Heart right ventricle (tissue), 16 donors: ENCODE measurements at regions not wholly inside any gene's neighbourhood (a gene's known extent, or its start where the extent isn't known, plus 50 kb on each side); places are given as distances from the start of the nearest gene placed in this dataset.

Experiments used
- ATAC-seq, 8 donors: fragments of 200-7000 bp; cut with Tn5 transposase; one replicate each; pipeline ENCODE4 v1.9.1; 2020; ENCODE audit warnings: mild to moderate bottlenecking in 8 of 8, moderate library complexity in 8 of 8, moderate number of reproducible peaks in 1 of 8
- DNase-seq, 2 donors: peaks; one replicate each; pipeline ENCODE4 v3.0.0-alpha.2; 2020
- H3K27ac ChIP-seq, 10 donors: fragments of 200-600 bp; sonication (generic) in 2 of 10; one replicate each; pipeline versions ENCODE4 v1.5.0 to v1.8.0; 2020 to 2022; ENCODE audit warnings: mild to moderate bottlenecking in 3 of 10
- H3K27me3 ChIP-seq, 7 donors: fragments of 200-600 bp; one replicate each; pipeline ENCODE4 v1.8.0; 2021 to 2022; ENCODE audit warnings: mild to moderate bottlenecking in 2 of 7
- H3K36me3 ChIP-seq, 9 donors: fragments of 200-600 bp; sonication (generic) in 1 of 9; one replicate each; pipeline versions ENCODE4 v1.5.0 to v1.8.0; 2020 to 2022; ENCODE audit warnings: mild to moderate bottlenecking in 2 of 9
- H3K4me1 ChIP-seq, 9 donors: fragments of 200-600 bp; sonication (generic) in 1 of 9; one replicate each; pipeline versions ENCODE4 v1.5.0 to v1.8.0; 2020 to 2022; ENCODE audit warnings: mild to moderate bottlenecking in 4 of 9
- H3K4me3 ChIP-seq, 10 donors: fragments of 200-600 bp; sonication (generic) in 2 of 10; one replicate each; pipeline versions ENCODE4 v1.5.0 to v1.8.0; 2020 to 2022; ENCODE audit warnings: mild to moderate bottlenecking in 7 of 10, moderate library complexity in 2 of 10
- H3K9me3 ChIP-seq, 11 donors: fragments of 200-600 bp in 10 of 11; sonication (generic) in 2 of 11; one replicate each; pipeline versions ENCODE4 v1.5.0 to v1.8.0; 2013 to 2022; ENCODE audit warnings: mild to moderate bottlenecking in 2 of 11, control low read depth in 1 of 11, moderate library complexity in 1 of 11
- CTCF ChIP-seq, 9 donors: fragments of 200-600 bp; sonication (generic) in 2 of 9; IDR thresholded peaks; one replicate each; pipeline versions ENCODE4 v1.5.0 to v1.8.0; 2021 to 2022; ENCODE audit warnings: antibody characterized with exemption in 9 of 9, mild to moderate bottlenecking in 5 of 9, moderate library complexity in 1 of 9
- WGBS, 2 donors: extraction: QIAGEN DNeasy Blood & Tissue Kit; methylation state at CpG; one replicate each; pipeline ENCODE4 v1.1.7; 2013; ENCODE audit warnings: inconsistent platforms in 1 of 2; 5-methylcytosine and 5-hydroxymethylcytosine counted together
- intact Hi-C, 10 donors: fragments of 100-400 bp; cut with DNase I; formaldehyde crosslinking; loops; one replicate each; pipeline versions ENCODE4 v1.11.1 to v1.14.2; 2022
- donor health status: Arrhythmogenic right ventricular cardiomyopathy.
- donor health status: ischemic (EF 13 %, LVEDD 7.1; RV severe dilation, severe dysfunction).
- donor health status: healthy with polysubstance abuse.
- donor health status: DM: no; HTN: yes; CAD: no.
- donor health status: DM: no; HTN: no; CAD: no.
- donor health status: ischemic (EF 25% LVEDD 6.9; RV normal size, moderate dysfunction).
- donor health status: ischemic (EF 25% LVEDD 5.7; RV mildly dilated, moderate dysfunction).
- donor health status: healthy.
- donor health status: DM: yes; HTN: yes; CAD: no.
- donor health status: Ischemic cardiomyopathy.
- donor health status: ischemic (EF 35%, LVEDD 5.7; RV mildly dilated, moderate dysfunction).
- donor health status: nonischemic (EF 11% LVEDD 7.7; RV severe dilation, severe dysfunction).
- donor health status: DM: yes; HTN: yes; CAD: no.
- donor health status: PGD.
- donor health status: ischemic (EF 29% LVEDD 5.4; RV normal size, mild dysfunction).
- donor health status: nonischemic (EF 23%, LVEDD 6.1; RV moderate dilation, normal function).

DNA sequence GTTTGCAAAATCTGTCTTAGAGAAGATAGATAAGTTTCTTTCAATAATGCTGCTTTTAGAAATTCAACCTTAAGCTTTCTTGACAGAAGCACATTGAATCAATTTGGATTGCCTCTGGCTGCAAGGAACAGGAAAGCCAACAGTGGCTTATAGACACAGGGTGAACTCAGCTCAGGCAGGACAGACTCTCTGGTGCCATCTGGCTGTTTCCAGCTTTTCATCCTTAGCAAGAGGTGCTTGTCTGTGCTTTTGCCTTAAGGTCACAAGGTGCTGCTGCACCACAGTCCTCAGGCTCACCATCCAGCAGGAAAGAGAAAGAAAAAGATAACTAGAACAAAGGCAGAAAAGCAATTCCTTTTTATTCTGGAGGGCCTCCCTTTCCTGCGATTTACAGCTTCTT is 93.7 kb upstream of the ETS2 start:
- peak in 3 of 8 donors; percentile 44 to 70 (median 63) for ATAC-seq
- peak in 1 of 2 donors; percentile 19 for DNase-seq
- WGBS, 2 donors = 81 to 84% methylated on average over 1 of the region's 1 CpG

DNA sequence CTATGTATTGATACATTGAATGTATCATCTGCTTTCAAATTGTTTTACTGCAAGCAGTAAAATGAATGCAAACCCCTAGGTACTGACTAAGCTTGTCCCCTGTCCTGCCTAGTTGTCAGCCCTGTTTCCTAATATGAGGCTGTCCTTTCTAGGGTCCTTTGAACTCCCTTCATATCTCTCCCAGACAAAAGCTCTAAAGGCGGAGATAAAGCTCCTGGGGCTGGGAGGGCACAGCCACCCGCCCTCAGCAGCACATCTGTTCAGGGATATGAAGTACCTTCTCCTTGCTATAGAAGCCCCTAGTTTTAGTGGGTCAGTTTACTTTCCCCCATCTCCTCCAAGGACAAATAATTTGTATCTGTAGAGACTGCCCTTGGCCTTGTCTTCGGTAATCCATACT is 93.1 kb upstream of the ETS2 start:
- no peaks in the 10 kb centered on the region for H3K36me3 ChIP-seq
- TF ChIP-seq CTCF (IDR thresholded peaks at IDR 0.05) = no peak
- no peak overlapping the region for H3K4me3 ChIP-seq
- no peak overlapping the region for H3K27ac ChIP-seq
- DNase-seq = no peak
- intact Hi-C loops = loop anchor here in 6 of 10 donors (5.0 to 10.0 kb wide), 3 partner anchors 178 to 208 kb away; no protein-coding TSS in a partner anchor
- no peaks in the 10 kb centered on the region for H3K4me1 ChIP-seq
- 93 to 95% methylated on average over 3 of the region's 3 CpGs for WGBS, 2 donors
- peaks cover 0 to 6% (median 0%) of the 10 kb centered on the region in 7 donors for H3K27me3 ChIP-seq
- no peaks in the 10 kb centered on the region for H3K9me3 ChIP-seq
- ATAC-seq = no peak

More for the DNA sequence above, 93.7 kb upstream of the ETS2 start:
- H3K27ac ChIP-seq = no peak overlapping the region
- TF ChIP-seq CTCF (IDR thresholded peaks at IDR 0.05) = peak in 7 of 9 donors; percentile 42 to 67 (median 55)
- H3K27me3 ChIP-seq = peaks cover 0 to 6% (median 0%) of the 10 kb centered on the region in 7 donors
- H3K9me3 ChIP-seq = no peaks in the 10 kb centered on the region
- H3K4me3 ChIP-seq = no peak overlapping the region
- H3K4me1 ChIP-seq = no peaks in the 10 kb centered on the region
- intact Hi-C loops = loop anchor here in 6 of 10 donors (5.0 to 10.0 kb wide), 3 partner anchors 177 to 207 kb away; no protein-coding TSS in a partner anchor
- no peaks in the 10 kb centered on the region for H3K36me3 ChIP-seq

DNA sequence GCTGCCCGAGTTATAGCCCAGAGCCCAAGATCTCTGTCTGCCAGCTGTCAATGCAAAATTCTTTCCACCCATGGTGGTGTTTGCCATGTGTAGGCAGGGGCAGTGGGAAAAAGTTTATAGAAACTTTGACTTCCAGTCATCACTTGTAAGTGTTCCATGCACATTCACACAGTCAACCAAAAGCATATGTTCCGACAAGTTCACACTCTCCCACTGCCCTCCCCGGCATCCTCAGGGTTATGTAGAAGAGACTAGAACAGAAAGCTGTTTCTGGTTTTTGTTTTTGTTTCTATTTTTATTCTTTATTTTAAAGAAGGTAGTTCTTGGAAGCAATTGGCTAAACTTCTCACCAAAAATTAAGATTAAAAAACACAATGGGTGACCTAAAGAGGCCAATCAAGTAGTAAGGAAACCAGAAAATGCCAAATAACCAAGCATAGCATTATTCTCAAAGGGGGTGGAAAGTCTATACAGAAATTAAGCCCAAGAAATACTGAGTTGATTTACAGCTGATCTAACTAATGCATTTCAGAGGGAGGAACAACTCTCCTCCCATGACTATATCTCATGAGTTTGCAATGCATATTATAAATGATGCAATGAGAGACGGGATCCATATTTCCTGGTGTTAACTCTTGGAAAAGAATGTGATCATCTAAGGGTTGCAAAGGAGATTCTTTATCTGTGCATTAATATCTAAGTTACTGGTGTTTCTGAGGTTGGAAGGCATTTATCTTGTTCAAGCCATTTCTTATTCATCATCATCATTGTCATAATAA is 91.5 kb upstream of the ETS2 start:
- TF ChIP-seq CTCF (IDR thresholded peaks at IDR 0.05) = no peak
- 76 to 79% methylated on average over 4 of the region's 4 CpGs for WGBS, 2 donors
- no peaks in the 10 kb centered on the region for H3K9me3 ChIP-seq
- no peaks in the 10 kb centered on the region for H3K36me3 ChIP-seq
- DNase-seq = no peak
- peaks cover 0 to 6% (median 0%) of the 10 kb centered on the region in 7 donors for H3K27me3 ChIP-seq
- H3K27ac ChIP-seq = no peak overlapping the region
- H3K4me1 ChIP-seq = no peaks in the 10 kb centered on the region
- no peak overlapping the region for H3K4me3 ChIP-seq
- no peak for ATAC-seq
- intact Hi-C loops = loop anchor here in 6 of 10 donors (5.0 to 10.0 kb wide), 3 partner anchors 179 to 209 kb away; no protein-coding TSS in a partner anchor

- H3K9me3 ChIP-seq = no peaks in the 10 kb centered on the region
- WGBS, 2 donors = 83% methylated on average over 5 of the region's 5 CpGs
- no peak for TF ChIP-seq CTCF (IDR thresholded peaks at IDR 0.05)
- DNase-seq (no peak), ATAC-seq (no peak)
- H3K4me3 ChIP-seq = no peak overlapping the region
- no peak overlapping the region for H3K27ac ChIP-seq
- intact Hi-C loops = loop anchor here in 6 of 10 donors (5.0 to 10.0 kb wide), 3 partner anchors 180 to 210 kb away; no protein-coding TSS in a partner anchor
- H3K27me3 ChIP-seq = peaks cover 0 to 6% (median 0%) of the 10 kb centered on the region in 7 donors
- H3K36me3 ChIP-seq = no peaks in the 10 kb centered on the region
- H3K4me1 ChIP-seq = no peaks in the 10 kb centered on the region
These were observed 90.7 kb upstream of the ETS2 start for GRCh38 chr21:38714999-38715398.
